HCT116 (cell line): ENCODE measurements at regions not wholly inside any gene's neighbourhood (a gene's known extent, or its start where the extent isn't known, plus 50 kb on each side); places are given as distances from the start of the nearest gene placed in this dataset.
A peak's percentile ranks its signal among the peaks of the same experiment; 100 is the strongest.

ENCODE experiments used
- ATAC-seq: fragments of 200-7000 bp; cut with Tn5 transposase; 2 replicates; pipeline ENCODE4 v1.9.1; 2020; ENCODE audit warnings: mild to moderate bottlenecking, moderate library complexity
- BruUV-seq: library from RNA; stranded (reverse); fragments of 400-500 nt; replicated peaks from 2 replicates; lab custom pipeline; 2021; lab: Mats Ljungman, UMichigan
- CTCF ChIA-PET: fragments of 300-600 bp; sonication (Branson Sonifier 250); formaldehyde crosslinking; loops from one replicate; lab custom pipeline; 2021; ENCODE audit warnings: antibody characterized with exemption; lab: Charles Lee
- POLR2A ChIA-PET: fragments of 300-600, 350-600 bp; sonication (Branson Sonifier 250); formaldehyde crosslinking; loops from one replicate; lab custom pipeline; 2021; ENCODE audit warnings: antibody characterized with exemption; lab: Charles Lee
- RAD21 ChIA-PET, 2 experiments: fragments of 300-600 bp; sonication (Branson Sonifier 250); formaldehyde crosslinking; loops; one replicate each; lab custom pipeline; 2023; ENCODE audit warnings: low total read pairs in 2 of 2; ENCODE audit not compliant: uncharacterized antibody in 2 of 2, unreplicated experiment in 2 of 2, low non-redundant PET in 1 of 2; lab: Charles Lee
- DNase-seq: peaks from one replicate; pipeline ENCODE4 v3.0.0-alpha.2; 2010; ENCODE audit warnings: low read depth, low spot score
- H2AFZ ChIP-seq: fragments of 200-600 bp; shearing (Covaris generic), sonication (generic); 2 replicates; pipeline ENCODE4 v1.6.1; 2017; ENCODE audit warnings: low read depth, mixed run types, mixed read lengths, antibody characterized with exemption, low read length; ENCODE audit not compliant: poor library complexity, severe bottlenecking
- H3K27ac ChIP-seq: 2 replicates; pipeline ENCODE4 v1.5.1; 2012; ENCODE audit warnings: low read depth, low read length
- H3K27me3 ChIP-seq: fragments of 200-600 bp; sonication (generic); 2 replicates; pipeline ENCODE4 v1.6.1; 2016; ENCODE audit warnings: mixed run types, low read length, mixed read lengths; ENCODE audit not compliant: insufficient read depth
- H3K36me3 ChIP-seq, 2 experiments: fragments of 200-500 bp in 1 of 2; fragments of 200-600 bp in 1 of 2; sonication (Bioruptor generic) in 1 of 2; sonication (generic) in 1 of 2; 2 replicates each; pipeline versions ENCODE4 v1.5.1 to v1.6.1; 2014 to 2016; ENCODE audit warnings: low read length in 2 of 2, inconsistent platforms in 1 of 2, mixed read lengths in 1 of 2, mixed run types in 1 of 2; ENCODE audit not compliant: insufficient read depth in 2 of 2, control insufficient read depth in 1 of 2
- H3K4me1 ChIP-seq, 2 experiments: fragments of 200-600 bp in 1 of 2; sonication (generic) in 1 of 2; 2 replicates each; pipeline versions ENCODE4 v1.5.1 to v1.6.1; 2012 to 2017; ENCODE audit warnings: low read length in 2 of 2, inconsistent platforms in 1 of 2, mild to moderate bottlenecking in 1 of 2, mixed read lengths in 1 of 2, mixed run types in 1 of 2, moderate library complexity in 1 of 2; ENCODE audit not compliant: insufficient read depth in 2 of 2, control insufficient read depth in 1 of 2
- H3K4me2 ChIP-seq: fragments of 200-600 bp; sonication (generic); 2 replicates; pipeline ENCODE4 v1.6.1; 2017; ENCODE audit warnings: mixed run types, low read length, mixed read lengths
- H3K4me3 ChIP-seq, 2 experiments: fragments of 200-600 bp in 1 of 2; sonication (generic) in 1 of 2; replicated peaks in 1 of 2; 2 replicates each; pipeline ENCODE4 v1.5.1; 2011 to 2016; ENCODE audit warnings: low read length in 2 of 2, control low read depth in 1 of 2, low read depth in 1 of 2, mild to moderate bottlenecking in 1 of 2, mixed read lengths in 1 of 2, mixed run types in 1 of 2
- H3K79me2 ChIP-seq: fragments of 200-600 bp; sonication (generic); 2 replicates; pipeline ENCODE4 v1.6.1; 2017; ENCODE audit warnings: mild to moderate bottlenecking, mixed run types, low read length, moderate library complexity, mixed read lengths; ENCODE audit not compliant: insufficient read depth
- H3K9ac ChIP-seq: fragments of 200-600 bp; sonication (generic); 2 replicates; pipeline ENCODE4 v1.6.1; 2016; ENCODE audit warnings: low read length, mixed read lengths
- H3K9me2 ChIP-seq: fragments of 200-600 bp; sonication (generic), shearing (Covaris generic); 2 replicates; pipeline ENCODE4 v1.6.1; 2017; ENCODE audit warnings: mixed run types, mild to moderate bottlenecking, moderate library complexity; ENCODE audit not compliant: insufficient read depth
- H3K9me3 ChIP-seq, 2 experiments: fragments of 200-500 bp in 1 of 2; fragments of 200-600 bp in 1 of 2; sonication (Bioruptor generic) in 1 of 2; sonication (generic) in 1 of 2; 2 replicates each; pipeline ENCODE4 v1.6.1; 2014 to 2017; ENCODE audit warnings: low read length in 2 of 2, mixed read lengths in 2 of 2, inconsistent platforms in 1 of 2, low read depth in 1 of 2, mild to moderate bottlenecking in 1 of 2, mixed run types in 1 of 2, moderate library complexity in 1 of 2; ENCODE audit not compliant: control insufficient read depth in 1 of 2, insufficient read depth in 1 of 2
- H4K20me1 ChIP-seq: fragments of 200-600 bp; sonication (generic), shearing (Covaris generic); 2 replicates; pipeline ENCODE4 v1.6.1; 2017; ENCODE audit warnings: mixed run types, mild to moderate bottlenecking, moderate library complexity; ENCODE audit not compliant: insufficient read depth
- CBX3 ChIP-seq: IDR thresholded peaks from 2 replicates; pipeline ENCODE4 v1.6.1; 2012; ENCODE audit warnings: low read depth
- CTCF ChIP-seq, 3 experiments: fragments of 200-600 bp in 1 of 3; sonication (generic) in 1 of 3; IDR thresholded peaks in 2 of 3; conservative IDR thresholded peaks in 1 of 3; 2 replicates each; pipeline ENCODE4 v1.5.1; 2012 to 2017; ENCODE audit warnings: low read depth in 2 of 3, low read length in 2 of 3, antibody characterized with exemption in 1 of 3, borderline replicate concordance in 1 of 3, control low read depth in 1 of 3, mild to moderate bottlenecking in 1 of 3, mixed read lengths in 1 of 3, mixed run types in 1 of 3, moderate library complexity in 1 of 3; ENCODE audit not compliant: insufficient read depth in 1 of 3
- ELF1 ChIP-seq: IDR thresholded peaks from 2 replicates; pipeline ENCODE4 v1.6.1; 2012; ENCODE audit warnings: low read depth, borderline replicate concordance
- EZH2 ChIP-seq: fragments of 200-600 bp; sonication (generic); IDR thresholded peaks from 2 replicates; pipeline ENCODE4 v1.6.1; 2017; ENCODE audit warnings: antibody characterized with exemption, mixed run types
- EZH2phosphoT487 ChIP-seq: fragments of 200-600 bp; IDR thresholded peaks from 2 replicates; pipeline ENCODE4 v1.6.1; 2018; ENCODE audit warnings: antibody characterized with exemption, borderline replicate concordance
- FOSL1 ChIP-seq: IDR thresholded peaks from 2 replicates; pipeline ENCODE4 v1.6.1; 2012; ENCODE audit warnings: low read depth
- JUND ChIP-seq: IDR thresholded peaks from 2 replicates; pipeline ENCODE4 v1.6.1; 2012
- MAX ChIP-seq: IDR thresholded peaks from 2 replicates; pipeline ENCODE4 v1.6.1; 2012
- POLR2A ChIP-seq: IDR thresholded peaks from 2 replicates; pipeline ENCODE4 v1.7.0; 2011; ENCODE audit warnings: borderline replicate concordance; ENCODE audit not compliant: insufficient read depth, insufficient read length; ENCODE audit errors: extremely low read depth
- RAD21 ChIP-seq: IDR thresholded peaks from 2 replicates; pipeline ENCODE4 v1.6.1; 2012; ENCODE audit warnings: low read depth, mild to moderate bottlenecking
- SIN3A ChIP-seq: IDR thresholded peaks from 2 replicates; pipeline ENCODE4 v1.6.1; 2012; ENCODE audit warnings: low read depth
- SP1 ChIP-seq: IDR thresholded peaks from 2 replicates; pipeline ENCODE4 v1.6.1; 2012; ENCODE audit warnings: low read depth
- TCF7L2 ChIP-seq: IDR thresholded peaks from 2 replicates; pipeline ENCODE4 v1.7.0; 2011; ENCODE audit warnings: borderline replicate concordance, inconsistent platforms; ENCODE audit not compliant: insufficient read depth, insufficient read length; ENCODE audit errors: extremely low read depth
- intact Hi-C: fragments of 100-400 bp; cut with micrococcal nuclease; formaldehyde crosslinking; loops from 2 replicates; pipeline ENCODE4 v1.10.0; 2022
- TF ChIP-seq, protein P1 (sequence below): IDR thresholded peaks from 2 replicates; pipeline ENCODE4 v1.6.1; 2012

GRCh38 chr20:1830240-1830639 is 65.0 kb upstream of the SIRPA start:
- POLR2A ChIA-PET = no interaction called here
- H3K4me3 ChIP-seq = peak overlapping the region in 1 of 2 experiments; percentile 21; a peak in 1 of 4 replicates

GRCh38 chr20:1829531-1829930 is 65.7 kb upstream of the SIRPA start:
- ChIA-PET CTCF (no interaction called here), POLR2A (interaction anchor here (1.1 kb wide), 1 partner anchor 10 kb away, joined by 3 read pairs; no protein-coding TSS in a partner anchor), RAD21 (no interaction called here)
- Histone ChIP-seq H3K9ac (peak overlapping the region; percentile 23; the same call in 1 of the 2 replicates), H4K20me1 (no peaks in the 10 kb centered on the region), H3K4me1 (peaks cover 9 to 36% of the 10 kb centered on the region in 2 experiments; a peak in 3 of 4 replicates), H3K9me2 (no peaks in the 10 kb centered on the region), H3K4me3 (no peak overlapping the region), H3K9me3 (no peaks in the 10 kb centered on the region), H3K4me2 (peak overlapping the region; percentile 66), H3K27ac (no peak overlapping the region), H3K79me2 (no peaks in the 10 kb centered on the region), H3K36me3 (no peaks in the 10 kb centered on the region), H2AFZ (no peak overlapping the region), H3K27me3 (no peaks in the 10 kb centered on the region)
- BruUV-seq = no TSS peak
- DNase-seq (no peak), ATAC-seq (no peak)
- intact Hi-C loops = no loop called here
- TF ChIP-seq POLR2A (no peak), EZH2phosphoT487 (no peak), FOSL1 (no peak), SIN3A (no peak), CTCF (IDR thresholded peaks at IDR 0.05 in 2 of 3, conservative IDR thresholded peaks at IDR 0.05 in 1 of 3; ENCODE audit: borderline replicate concordance in 1 of 3, insufficient read depth in 1 of 3, low read depth in 2 of 3, low read length in 2 of 3) (no peak), ELF1 (no peak), EZH2 (no peak), CBX3 (no peak)
- TF ChIP-seq, protein P1, sequence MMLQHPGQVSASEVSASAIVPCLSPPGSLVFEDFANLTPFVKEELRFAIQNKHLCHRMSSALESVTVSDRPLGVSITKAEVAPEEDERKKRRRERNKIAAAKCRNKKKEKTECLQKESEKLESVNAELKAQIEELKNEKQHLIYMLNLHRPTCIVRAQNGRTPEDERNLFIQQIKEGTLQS = no peak

More at GRCh38 chr20:1830240-1830639, 65.0 kb upstream of the SIRPA start:
- no peaks in the 10 kb centered on the region for H3K79me2 ChIP-seq
- ATAC-seq = peak; percentile 78
- intact Hi-C loops = no loop called here
- H3K4me2 ChIP-seq = peak overlapping the region; percentile 66
- no peak overlapping the region for H2AFZ ChIP-seq
- no TSS peak for BruUV-seq
- H3K4me1 ChIP-seq = peaks cover 9 to 36% of the 10 kb centered on the region in 2 experiments; a peak in 3 of 4 replicates
- H3K9me3 ChIP-seq = no peaks in the 10 kb centered on the region
- no peak overlapping the region for H3K27ac ChIP-seq
- no peaks in the 10 kb centered on the region for H3K36me3 ChIP-seq
- peak; percentile 56 for DNase-seq
- ChIA-PET CTCF (no interaction called here), RAD21 (no interaction called here)
- peak; percentile 31; the same call in 1 of the 2 replicates for TF ChIP-seq JUND
- TF ChIP-seq TCF7L2 = peak; percentile 40
- peak; percentile 40; the same call in 1 of the 2 replicates for TF ChIP-seq FOSL1
- TF ChIP-seq MAX = no peak
- TF ChIP-seq SP1 = peak; percentile 53; the same call in 1 of the 2 replicates
- TF ChIP-seq SIN3A = peak; percentile 61; the same call in 1 of the 2 replicates
- TF ChIP-seq RAD21 = no peak
- H3K27me3 ChIP-seq = no peaks in the 10 kb centered on the region
- no peaks in the 10 kb centered on the region for H4K20me1 ChIP-seq
- H3K9ac ChIP-seq = peak overlapping the region; percentile 23; the same call in 1 of the 2 replicates
- no peaks in the 10 kb centered on the region for H3K9me2 ChIP-seq
